ENCODE measurements at regions not wholly inside any gene's neighbourhood (a gene's known extent, or its start where the extent isn't known, plus 50 kb on each side); places are given as distances from the start of the nearest gene placed in this dataset.

DNA sequence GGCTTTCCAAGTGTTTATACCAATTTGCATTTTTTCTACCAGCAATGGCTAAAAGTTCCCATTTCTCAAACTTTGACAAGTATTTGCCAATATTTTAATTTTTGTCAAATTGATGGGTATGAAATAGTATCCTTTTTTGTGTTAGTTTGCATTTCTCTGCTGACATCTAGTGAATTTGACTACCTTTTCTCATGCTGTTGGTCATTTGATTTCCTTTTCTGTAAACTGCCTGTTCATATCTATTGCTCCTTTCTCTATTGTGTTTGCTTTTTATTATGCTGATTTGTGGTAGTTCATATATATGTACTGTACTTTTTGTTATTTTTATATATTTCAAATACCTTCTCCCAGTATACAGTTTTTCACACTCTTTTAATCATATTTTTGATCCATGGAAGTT, 149.4 kb downstream of the PMAIP1 start:
- no peaks in the 10 kb centered on the region for H3K9me3 ChIP-seq (replicated peaks; ENCODE audit: control insufficient read depth, insufficient read depth, low read length)
- H4K20me1 ChIP-seq (ENCODE audit: control insufficient read depth, insufficient read depth): no peaks in the 10 kb centered on the region
- FAIRE-seq (no peak), ATAC-seq (no peak), DNase-seq (ENCODE audit: low read depth, low spot score) (no peak)
- TF ChIP-seq ZNF622 (IDR thresholded peaks at IDR 0.05) (no peak), ASH2L (IDR thresholded peaks at IDR 0.05; ENCODE audit: borderline replicate concordance, low read depth) (no peak), POLR2A (IDR thresholded peaks at IDR 0.05; ENCODE audit: low read depth, low read length) (no peak), MEF2A (IDR thresholded peaks at IDR 0.05; ENCODE audit: insufficient read depth, low read depth, low read length) (no peak), NFYB (IDR thresholded peaks at IDR 0.05; ENCODE audit: insufficient read depth, low read depth, low read length) (no peak), LARP7 (IDR thresholded peaks at IDR 0.05) (no peak), ZNF24 (IDR thresholded peaks at IDR 0.05) (no peak), IKZF2 (IDR thresholded peaks at IDR 0.05) (no peak)
- TF ChIP-seq, protein P1, sequence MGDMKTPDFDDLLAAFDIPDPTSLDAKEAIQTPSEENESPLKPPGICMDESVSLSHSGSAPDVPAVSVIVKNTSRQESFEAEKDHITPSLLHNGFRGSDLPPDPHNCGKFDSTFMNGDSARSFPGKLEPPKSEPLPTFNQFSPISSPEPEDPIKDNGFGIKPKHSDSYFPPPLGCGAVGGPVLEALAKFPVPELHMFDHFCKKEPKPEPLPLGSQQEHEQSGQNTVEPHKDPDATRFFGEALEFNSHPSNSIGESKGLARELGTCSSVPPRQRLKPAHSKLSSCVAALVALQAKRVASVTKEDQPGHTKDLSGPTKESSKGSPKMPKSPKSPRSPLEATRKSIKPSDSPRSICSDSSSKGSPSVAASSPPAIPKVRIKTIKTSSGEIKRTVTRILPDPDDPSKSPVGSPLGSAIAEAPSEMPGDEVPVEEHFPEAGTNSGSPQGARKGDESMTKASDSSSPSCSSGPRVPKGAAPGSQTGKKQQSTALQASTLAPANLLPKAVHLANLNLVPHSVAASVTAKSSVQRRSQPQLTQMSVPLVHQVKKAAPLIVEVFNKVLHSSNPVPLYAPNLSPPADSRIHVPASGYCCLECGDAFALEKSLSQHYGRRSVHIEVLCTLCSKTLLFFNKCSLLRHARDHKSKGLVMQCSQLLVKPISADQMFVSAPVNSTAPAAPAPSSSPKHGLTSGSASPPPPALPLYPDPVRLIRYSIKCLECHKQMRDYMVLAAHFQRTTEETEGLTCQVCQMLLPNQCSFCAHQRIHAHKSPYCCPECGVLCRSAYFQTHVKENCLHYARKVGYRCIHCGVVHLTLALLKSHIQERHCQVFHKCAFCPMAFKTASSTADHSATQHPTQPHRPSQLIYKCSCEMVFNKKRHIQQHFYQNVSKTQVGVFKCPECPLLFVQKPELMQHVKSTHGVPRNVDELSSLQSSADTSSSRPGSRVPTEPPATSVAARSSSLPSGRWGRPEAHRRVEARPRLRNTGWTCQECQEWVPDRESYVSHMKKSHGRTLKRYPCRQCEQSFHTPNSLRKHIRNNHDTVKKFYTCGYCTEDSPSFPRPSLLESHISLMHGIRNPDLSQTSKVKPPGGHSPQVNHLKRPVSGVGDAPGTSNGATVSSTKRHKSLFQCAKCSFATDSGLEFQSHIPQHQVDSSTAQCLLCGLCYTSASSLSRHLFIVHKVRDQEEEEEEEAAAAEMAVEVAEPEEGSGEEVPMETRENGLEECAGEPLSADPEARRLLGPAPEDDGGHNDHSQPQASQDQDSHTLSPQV (IDR thresholded peaks at IDR 0.05): no peak
- H3K4me1 ChIP-seq (ENCODE audit: control insufficient read depth, insufficient read depth, low read length): no peaks in the 10 kb centered on the region; the same call in 1 of the 2 replicates
- no peak overlapping the region for H3K4me3 ChIP-seq
- CTCF ChIA-PET: no interaction called here
- no peaks in the 10 kb centered on the region for H3K79me2 ChIP-seq (ENCODE audit: control insufficient read depth, insufficient read depth, low read length)
- intact Hi-C loops (cut with micrococcal nuclease; ENCODE audit: unreplicated experiment): no loop called here
- no peaks in the 10 kb centered on the region for H3K36me3 ChIP-seq (ENCODE audit: control insufficient read depth in 2 of 2, insufficient read depth in 2 of 2, low read length in 1 of 2)
- SMC1A ChIA-PET (ENCODE audit: uncharacterized antibody, unreplicated experiment): no interaction called here
- RAD21 ChIA-PET (ENCODE audit: unreplicated experiment): no interaction called here
- no peak overlapping the region for H3K4me2 ChIP-seq (ENCODE audit: control insufficient read depth, insufficient read depth)
- in situ Hi-C loops (cut with MboI): no loop called here
- no peaks in the 10 kb centered on the region for H3K27me3 ChIP-seq (replicated peaks in 1 of 2; ENCODE audit: control insufficient read depth in 2 of 2, insufficient read depth in 2 of 2, low read length in 1 of 2)
- BruUV-seq (replicated peaks): no TSS peak
- POLR2A ChIA-PET: no interaction called here
- no peak overlapping the region for H3K27ac ChIP-seq (ENCODE audit: control insufficient read depth, insufficient read depth)
- H2AFZ ChIP-seq (ENCODE audit: control insufficient read depth, low read depth, low read length): no peak overlapping the region
- H3K9ac ChIP-seq (ENCODE audit: control insufficient read depth, insufficient read depth, low read length): no peak overlapping the region

Data from GM12878 (cell line).